GM06990 (cell line): ENCODE measurements at regions not wholly inside any gene's neighbourhood (a gene's known extent, or its start where the extent isn't known, plus 50 kb on each side); places are given as distances from the start of the nearest gene placed in this dataset.

Experiments used
- DNase-seq: peaks from one replicate; pipeline ENCODE4 v3.0.0-alpha.2; 2011; ENCODE audit not compliant: insufficient read length; ENCODE audit errors: extremely low read depth
- H3K27me3 ChIP-seq: replicated peaks from 2 replicates; pipeline ENCODE4 v1.6.0; 2011; ENCODE audit warnings: low read length; ENCODE audit not compliant: control insufficient read depth, insufficient read depth
- H3K36me3 ChIP-seq: 2 replicates; pipeline ENCODE4 v1.5.1; 2011; ENCODE audit warnings: low read length; ENCODE audit not compliant: control insufficient read depth, insufficient read depth
- H3K4me3 ChIP-seq: replicated peaks from 2 replicates; pipeline ENCODE4 v1.5.1; 2011; ENCODE audit warnings: low read depth, mild to moderate bottlenecking, control low read depth, low read length
- CTCF ChIP-seq: IDR thresholded peaks from 2 replicates; pipeline ENCODE4 v1.5.1; 2011; ENCODE audit warnings: low read length, control low read depth, mild to moderate bottlenecking, inconsistent platforms; ENCODE audit not compliant: insufficient read depth, poor library complexity, severe bottlenecking

- no peak overlapping the region for H3K4me3 ChIP-seq
- no peak for DNase-seq
- no peak for TF ChIP-seq CTCF
Observed at GRCh38 chr1:233523047-233523446, 90.9 kb upstream of the KCNK1 start.

GRCh38 chr1:233527818-233528217, 86.1 kb upstream of the KCNK1 start:
- no peak for DNase-seq
- H3K4me3 ChIP-seq, result no peak overlapping the region
- no peak for TF ChIP-seq CTCF
- no peaks in the 10 kb centered on the region for H3K36me3 ChIP-seq
- H3K27me3 ChIP-seq, result no peaks in the 10 kb centered on the region

More at GRCh38 chr1:233523047-233523446, 90.9 kb upstream of the KCNK1 start:
- H3K27me3 ChIP-seq, result no peaks in the 10 kb centered on the region
- no peaks in the 10 kb centered on the region for H3K36me3 ChIP-seq

GRCh38 chr1:233530665-233531386, 83.1 kb upstream of the KCNK1 start:
- Histone ChIP-seq H3K4me3 (no peak overlapping the region), H3K36me3 (no peaks in the 10 kb centered on the region), H3K27me3 (no peaks in the 10 kb centered on the region)
- no peak for DNase-seq
- TF ChIP-seq CTCF, result no peak

GRCh38 chr1:233540816-233541215, 73.1 kb upstream of the KCNK1 start:
- no peaks in the 10 kb centered on the region for H3K36me3 ChIP-seq
- no peak for DNase-seq
- no peak for TF ChIP-seq CTCF
- H3K27me3 ChIP-seq, result no peaks in the 10 kb centered on the region
- no peak overlapping the region for H3K4me3 ChIP-seq

GRCh38 chr1:233543338-233544255, 70.3 kb upstream of the KCNK1 start:
- H3K4me3 ChIP-seq, result no peak overlapping the region
- TF ChIP-seq CTCF, result no peak
- no peaks in the 10 kb centered on the region for H3K36me3 ChIP-seq
- no peaks in the 10 kb centered on the region for H3K27me3 ChIP-seq
- no peak for DNase-seq
